Osteoblast (primary cell): ENCODE measurements at regions not wholly inside any gene's neighbourhood (a gene's known extent, or its start where the extent isn't known, plus 50 kb on each side); places are given as distances from the start of the nearest gene placed in this dataset.

Experiments
- DNase-seq: peaks from one replicate; pipeline ENCODE4 v3.0.0; 2011; ENCODE audit warnings: low spot score, mixed read lengths; ENCODE audit not compliant: insufficient read length; ENCODE audit errors: missing footprints
- H2AFZ ChIP-seq: 2 replicates; pipeline ENCODE4 v1.6.0; 2011; ENCODE audit warnings: mild to moderate bottlenecking, low read length
- H3K27ac ChIP-seq: 2 replicates; pipeline ENCODE4 v1.5.1; 2011; ENCODE audit warnings: mild to moderate bottlenecking, low read depth, low read length, moderate library complexity
- H3K27me3 ChIP-seq: 2 replicates; pipeline ENCODE4 v1.6.0; 2012; ENCODE audit warnings: mild to moderate bottlenecking, control low read depth, inconsistent platforms, low read length, moderate library complexity; ENCODE audit not compliant: insufficient read depth
- H3K36me3 ChIP-seq: 2 replicates; pipeline ENCODE4 v1.5.1; 2011; ENCODE audit warnings: mild to moderate bottlenecking, low read length, control low read depth, moderate library complexity; ENCODE audit not compliant: insufficient read depth
- H3K4me1 ChIP-seq: 2 replicates; pipeline ENCODE4 v1.5.1; 2011; ENCODE audit warnings: mild to moderate bottlenecking, low read length, control low read depth, moderate library complexity; ENCODE audit not compliant: insufficient read depth
- H3K4me2 ChIP-seq: 2 replicates; pipeline ENCODE4 v1.6.0; 2011; ENCODE audit warnings: mild to moderate bottlenecking, low read length; ENCODE audit not compliant: insufficient read depth
- H3K4me3 ChIP-seq: fragments of 200-600 bp; sonication (generic); 3 replicates; pipeline ENCODE4 v1.5.1; 2012; ENCODE audit warnings: mild to moderate bottlenecking, low read length, inconsistent platforms; ENCODE audit not compliant: insufficient read depth
- H3K79me2 ChIP-seq: 2 replicates; pipeline ENCODE4 v1.6.0; 2012; ENCODE audit warnings: mild to moderate bottlenecking, low read length, control low read depth, inconsistent platforms; ENCODE audit not compliant: insufficient read depth
- H3K9me3 ChIP-seq: 2 replicates; pipeline ENCODE4 v1.5.1; 2011; ENCODE audit warnings: low read depth, low read length, control low read depth
- H4K20me1 ChIP-seq: 2 replicates; pipeline ENCODE4 v1.6.0; 2012; ENCODE audit warnings: mild to moderate bottlenecking, low read length, control low read depth; ENCODE audit not compliant: insufficient read depth
- CTCF ChIP-seq: IDR thresholded peaks from 2 replicates; pipeline ENCODE4 v1.5.1; 2011; ENCODE audit warnings: mild to moderate bottlenecking, low read depth, low read length, moderate library complexity; ENCODE audit errors: extremely low read depth

GRCh38 chr4:18815081-18815778 lies 793.7 kb upstream of the LCORL start:
- Histone ChIP-seq H3K4me2 (no peak overlapping the region), H4K20me1 (no peaks in the 10 kb centered on the region), H2AFZ (no peak overlapping the region), H3K27ac (no peak overlapping the region), H3K36me3 (no peaks in the 10 kb centered on the region), H3K79me2 (no peaks in the 10 kb centered on the region), H3K4me1 (no peaks in the 10 kb centered on the region), H3K27me3 (no peaks in the 10 kb centered on the region), H3K9me3 (peaks cover 3% of the 10 kb centered on the region), H3K4me3 (no peak overlapping the region)
- DNase-seq, result no peak
- no peak for TF ChIP-seq CTCF

GRCh38 chr4:18813771-18814170 lies 792.2 kb upstream of the LCORL start:
- Histone ChIP-seq H3K4me1 (no peaks in the 10 kb centered on the region), H3K27me3 (no peaks in the 10 kb centered on the region), H4K20me1 (no peaks in the 10 kb centered on the region), H3K36me3 (no peaks in the 10 kb centered on the region), H3K9me3 (peaks cover 3% of the 10 kb centered on the region), H2AFZ (no peak overlapping the region), H3K4me2 (no peak overlapping the region), H3K27ac (no peak overlapping the region), H3K4me3 (no peak overlapping the region), H3K79me2 (no peaks in the 10 kb centered on the region)
- DNase-seq, result no peak
- no peak for TF ChIP-seq CTCF

DNA sequence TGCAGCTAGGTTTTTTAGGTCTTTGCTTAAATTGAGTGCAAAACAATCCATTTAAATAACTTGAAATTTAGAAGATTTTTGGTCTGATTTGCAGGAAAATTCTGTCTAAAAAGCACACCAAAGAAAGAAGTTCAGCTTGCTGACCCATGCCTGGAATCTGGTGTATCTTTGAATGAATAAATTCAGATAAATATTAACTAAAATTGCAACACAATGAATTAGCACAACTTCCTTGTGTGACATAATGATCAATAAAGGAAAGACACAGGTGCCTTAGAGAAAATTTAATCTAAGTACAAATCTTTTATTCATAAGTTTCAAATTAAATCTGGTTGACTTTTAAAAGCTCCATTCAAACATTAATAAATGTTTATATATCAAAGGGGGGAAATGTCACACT lies 791.5 kb upstream of the LCORL start:
- no peak for TF ChIP-seq CTCF
- no peak for DNase-seq
- no peak overlapping the region for H3K4me2 ChIP-seq
- no peaks in the 10 kb centered on the region for H3K27me3 ChIP-seq
- no peaks in the 10 kb centered on the region for H3K79me2 ChIP-seq
- H2AFZ ChIP-seq, result no peak overlapping the region
- H3K9me3 ChIP-seq, result peaks cover 3% of the 10 kb centered on the region
- H4K20me1 ChIP-seq, result no peaks in the 10 kb centered on the region
- no peaks in the 10 kb centered on the region for H3K4me1 ChIP-seq
- no peak overlapping the region for H3K4me3 ChIP-seq
- H3K36me3 ChIP-seq, result no peaks in the 10 kb centered on the region
- no peak overlapping the region for H3K27ac ChIP-seq

- Histone ChIP-seq H3K4me2 (no peak overlapping the region), H3K27ac (no peak overlapping the region), H4K20me1 (no peaks in the 10 kb centered on the region), H3K79me2 (no peaks in the 10 kb centered on the region), H3K4me3 (no peak overlapping the region), H3K4me1 (no peaks in the 10 kb centered on the region), H3K9me3 (peaks cover 2% of the 10 kb centered on the region), H3K27me3 (no peaks in the 10 kb centered on the region), H2AFZ (no peak overlapping the region), H3K36me3 (no peaks in the 10 kb centered on the region)
- TF ChIP-seq CTCF, result no peak
- DNase-seq, result no peak
These were observed 782.2 kb upstream of the LCORL start for GRCh38 chr4:18803781-18804180.
